ENCODE measurements at regions not wholly inside any gene's neighbourhood (a gene's known extent, or its start where the extent isn't known, plus 50 kb on each side); places are given as distances from the start of the nearest gene placed in this dataset.

GRCh38 chr2:19216676-19217602 lies 141.5 kb downstream of the OSR1 start:
- TF ChIP-seq, protein P1, sequence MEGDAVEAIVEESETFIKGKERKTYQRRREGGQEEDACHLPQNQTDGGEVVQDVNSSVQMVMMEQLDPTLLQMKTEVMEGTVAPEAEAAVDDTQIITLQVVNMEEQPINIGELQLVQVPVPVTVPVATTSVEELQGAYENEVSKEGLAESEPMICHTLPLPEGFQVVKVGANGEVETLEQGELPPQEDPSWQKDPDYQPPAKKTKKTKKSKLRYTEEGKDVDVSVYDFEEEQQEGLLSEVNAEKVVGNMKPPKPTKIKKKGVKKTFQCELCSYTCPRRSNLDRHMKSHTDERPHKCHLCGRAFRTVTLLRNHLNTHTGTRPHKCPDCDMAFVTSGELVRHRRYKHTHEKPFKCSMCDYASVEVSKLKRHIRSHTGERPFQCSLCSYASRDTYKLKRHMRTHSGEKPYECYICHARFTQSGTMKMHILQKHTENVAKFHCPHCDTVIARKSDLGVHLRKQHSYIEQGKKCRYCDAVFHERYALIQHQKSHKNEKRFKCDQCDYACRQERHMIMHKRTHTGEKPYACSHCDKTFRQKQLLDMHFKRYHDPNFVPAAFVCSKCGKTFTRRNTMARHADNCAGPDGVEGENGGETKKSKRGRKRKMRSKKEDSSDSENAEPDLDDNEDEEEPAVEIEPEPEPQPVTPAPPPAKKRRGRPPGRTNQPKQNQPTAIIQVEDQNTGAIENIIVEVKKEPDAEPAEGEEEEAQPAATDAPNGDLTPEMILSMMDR (IDR thresholded peaks at IDR 0.05), result no peak
- no peak for TF ChIP-seq POLR2A (IDR thresholded peaks at IDR 0.05)

Data from thyroid gland (tissue), 4 donors.